ENCODE measurements at regions not wholly inside any gene's neighbourhood (a gene's known extent, or its start where the extent isn't known, plus 50 kb on each side); places are given as distances from the start of the nearest gene placed in this dataset.

GRCh38 chr12:42763682-42764081 is 174.1 kb upstream of the PRICKLE1 start:
- H3K27me3 ChIP-seq (ENCODE audit: low read depth) = no peaks in the 10 kb centered on the region
- H3K4me1 ChIP-seq = peaks cover 10% of the 10 kb centered on the region
- H3K27ac ChIP-seq = no peak overlapping the region
- no peaks in the 10 kb centered on the region for H3K9me3 ChIP-seq
- ATAC-seq (no peak), DNase-seq (no peak)
- no peak for TF ChIP-seq CTCF (IDR thresholded peaks at IDR 0.05)
- H3K4me3 ChIP-seq = no peak overlapping the region
- intact Hi-C loops (cut with DNase I) = no loop called here
- H3K36me3 ChIP-seq = no peaks in the 10 kb centered on the region

DNA sequence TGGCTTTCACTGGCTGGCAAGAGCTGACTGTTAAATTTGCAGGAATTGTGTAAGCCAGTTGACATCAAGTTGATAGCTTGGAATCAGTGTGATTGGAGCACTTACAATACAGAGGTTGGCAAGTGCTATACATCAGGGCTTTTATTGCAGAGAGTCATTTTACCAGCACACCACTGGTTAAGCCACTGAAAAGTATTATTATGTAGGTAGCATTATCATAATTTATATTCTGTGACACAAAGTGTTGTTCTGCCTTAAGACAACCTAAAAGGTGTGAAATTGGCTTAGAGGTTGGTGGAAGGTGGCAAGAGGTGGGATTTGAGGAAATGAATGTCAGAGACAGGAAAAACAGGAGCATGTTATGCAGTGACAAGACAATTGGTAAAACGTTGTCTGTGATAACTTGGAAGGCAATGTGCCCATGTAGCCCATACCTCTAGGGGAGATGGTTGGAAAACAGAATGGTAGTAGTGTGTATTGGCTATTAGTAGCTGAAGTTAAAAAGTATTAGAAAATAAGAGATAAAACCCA is 172.9 kb upstream of the PRICKLE1 start:
- no peaks in the 10 kb centered on the region for H3K36me3 ChIP-seq
- H3K4me1 ChIP-seq = peaks cover 10% of the 10 kb centered on the region
- intact Hi-C loops (cut with DNase I) = no loop called here
- DNase-seq (no peak), ATAC-seq (no peak)
- no peak overlapping the region for H3K4me3 ChIP-seq
- no peak for TF ChIP-seq CTCF (IDR thresholded peaks at IDR 0.05)
- no peaks in the 10 kb centered on the region for H3K9me3 ChIP-seq
- H3K27ac ChIP-seq = no peak overlapping the region
- no peaks in the 10 kb centered on the region for H3K27me3 ChIP-seq (ENCODE audit: low read depth)

- no peaks in the 10 kb centered on the region for H3K9me3 ChIP-seq
- intact Hi-C loops (cut with DNase I) = no loop called here
- peaks cover 10% of the 10 kb centered on the region for H3K4me1 ChIP-seq
- ATAC-seq (no peak), DNase-seq (no peak)
- no peak overlapping the region for H3K4me3 ChIP-seq
- H3K27ac ChIP-seq = no peak overlapping the region
- TF ChIP-seq CTCF (IDR thresholded peaks at IDR 0.05) = no peak
- no peaks in the 10 kb centered on the region for H3K27me3 ChIP-seq (ENCODE audit: low read depth)
- H3K36me3 ChIP-seq = no peaks in the 10 kb centered on the region
Observed at GRCh38 chr12:42761601-42762350, 172.2 kb upstream of the PRICKLE1 start.

GRCh38 chr12:42761086-42761485 is 171.5 kb upstream of the PRICKLE1 start:
- intact Hi-C loops (cut with DNase I) = no loop called here
- H3K9me3 ChIP-seq = no peaks in the 10 kb centered on the region
- TF ChIP-seq CTCF (IDR thresholded peaks at IDR 0.05) = no peak
- H3K36me3 ChIP-seq = no peaks in the 10 kb centered on the region
- H3K4me3 ChIP-seq = no peak overlapping the region
- no peak for ATAC-seq
- H3K27ac ChIP-seq = no peak overlapping the region
- no peak for DNase-seq
- H3K4me1 ChIP-seq = peaks cover 10% of the 10 kb centered on the region
- no peaks in the 10 kb centered on the region for H3K27me3 ChIP-seq (ENCODE audit: low read depth)

- Histone ChIP-seq H3K27ac (no peak overlapping the region), H3K4me1 (peaks cover 10% of the 10 kb centered on the region), H3K27me3 (ENCODE audit: low read depth) (no peaks in the 10 kb centered on the region), H3K36me3 (no peaks in the 10 kb centered on the region), H3K9me3 (no peaks in the 10 kb centered on the region), H3K4me3 (no peak overlapping the region)
- intact Hi-C loops (cut with DNase I) = no loop called here
- no peak for ATAC-seq
- DNase-seq = no peak
- TF ChIP-seq CTCF (IDR thresholded peaks at IDR 0.05) = no peak
Observed at GRCh38 chr12:42760550-42760949, 171.0 kb upstream of the PRICKLE1 start.

Data from lower lobe of right lung (tissue), 2 donors.